IMR-90 (cell line): ENCODE measurements at regions not wholly inside any gene's neighbourhood (a gene's known extent, or its start where the extent isn't known, plus 50 kb on each side); places are given as distances from the start of the nearest gene placed in this dataset.

Experiments used
- ATAC-seq: fragments of 200-7000 bp; cut with Tn5 transposase; 2 replicates; pipeline ENCODE4 v1.9.1; 2020; ENCODE audit warnings: low read depth, mild to moderate bottlenecking, moderate library complexity
- BruUV-seq: library from RNA; stranded (reverse); fragments of 400-500 nt; replicated peaks from 2 replicates; lab custom pipeline; 2021; lab: Mats Ljungman, UMichigan
- CTCF ChIA-PET: fragments of 300-600 bp; formaldehyde crosslinking; extraction: SDS; loops from one replicate; lab custom pipeline; 2021; ENCODE audit warnings: antibody characterized with exemption; lab: Yijun Ruan, JAX
- POLR2A ChIA-PET: fragments of 300-600 bp; sonication (Branson Sonifier 250); formaldehyde crosslinking; loops from one replicate; lab custom pipeline; 2022; ENCODE audit warnings: antibody characterized with exemption; ENCODE audit not compliant: unreplicated experiment; lab: Charles Lee
- DNase-seq: peaks from one replicate; pipeline ENCODE4 v3.0.0; 2013
- H2AFZ ChIP-seq: replicated peaks from 2 replicates; pipeline ENCODE3; 2013; ENCODE audit warnings: low read length, mild to moderate bottlenecking; ENCODE audit not compliant: poor library complexity
- H2AK5ac ChIP-seq: 2 replicates; pipeline ENCODE4 v1.6.1; 2013; ENCODE audit warnings: low read depth, low read length, inconsistent platforms
- H2AK9ac ChIP-seq: replicated peaks from 2 replicates; pipeline ENCODE3; 2013; ENCODE audit warnings: mild to moderate bottlenecking, low read depth, low read length, moderate library complexity; ENCODE audit not compliant: poor library complexity
- H2BK120ac ChIP-seq: 2 replicates; pipeline ENCODE4 v1.6.1; 2013; ENCODE audit warnings: low read depth, low read length, inconsistent platforms
- H2BK15ac ChIP-seq: 3 replicates; pipeline ENCODE4 v1.6.1; 2013; ENCODE audit warnings: low read depth, low read length, inconsistent platforms
- H2BK20ac ChIP-seq: 2 replicates; pipeline ENCODE4 v1.6.1; 2013; ENCODE audit warnings: low read depth, mild to moderate bottlenecking, inconsistent platforms, low read length, moderate library complexity
- H2BK5ac ChIP-seq: 2 replicates; pipeline ENCODE4 v1.6.1; 2013; ENCODE audit warnings: mild to moderate bottlenecking, low read depth, low read length, inconsistent platforms; ENCODE audit not compliant: poor library complexity, severe bottlenecking
- H3K14ac ChIP-seq: replicated peaks from 2 replicates; pipeline ENCODE4 v1.6.1; 2013; ENCODE audit warnings: low read depth, low read length, inconsistent platforms
- H3K18ac ChIP-seq: 2 replicates; pipeline ENCODE4 v1.6.1; 2013; ENCODE audit warnings: low read depth, low read length, control low read depth
- H3K23ac ChIP-seq: 2 replicates; pipeline ENCODE4 v1.6.1; 2013; ENCODE audit warnings: low read depth, low read length, inconsistent platforms
- H3K27ac ChIP-seq: 2 replicates; pipeline ENCODE4 v1.5.1; 2013; ENCODE audit warnings: mild to moderate bottlenecking, control low read depth, low read length; ENCODE audit not compliant: insufficient read depth
- H3K27me3 ChIP-seq: 2 replicates; pipeline ENCODE4 v1.6.1; 2013; ENCODE audit warnings: low read length; ENCODE audit not compliant: control insufficient read depth, insufficient read depth
- H3K36me3 ChIP-seq: 2 replicates; pipeline ENCODE4 v1.6.1; 2013; ENCODE audit warnings: low read length, mixed read lengths; ENCODE audit not compliant: control insufficient read depth, insufficient read depth
- H3K4ac ChIP-seq: 2 replicates; pipeline ENCODE4 v1.6.1; 2013; ENCODE audit warnings: low read depth, low read length, inconsistent platforms
- H3K4me1 ChIP-seq: 2 replicates; pipeline ENCODE4 v1.6.1; 2013; ENCODE audit warnings: low read length, mixed read lengths; ENCODE audit not compliant: control insufficient read depth, insufficient read depth
- H3K4me2 ChIP-seq: 2 replicates; pipeline ENCODE4 v1.6.1; 2013; ENCODE audit warnings: low read depth, mild to moderate bottlenecking, control low read depth, low read length, moderate library complexity
- H3K4me3 ChIP-seq: 2 replicates; pipeline ENCODE4 v1.5.1; 2013; ENCODE audit warnings: low read depth, mild to moderate bottlenecking, control low read depth, low read length, moderate library complexity; ENCODE audit not compliant: insufficient read depth
- H3K56ac ChIP-seq: 2 replicates; pipeline ENCODE4 v1.6.1; 2013; ENCODE audit warnings: low read length, inconsistent platforms; ENCODE audit not compliant: insufficient read depth; ENCODE audit errors: extremely low read depth
- H3K79me1 ChIP-seq, 2 experiments: 2 replicates each; pipeline ENCODE4 v1.6.1; 2013; ENCODE audit warnings: low read length in 2 of 2, inconsistent platforms in 1 of 2, low read depth in 1 of 2
- H3K9ac ChIP-seq: 2 replicates; pipeline ENCODE4 v1.6.1; 2013; ENCODE audit warnings: low read depth, low read length, control low read depth
- H3K9me1 ChIP-seq: 2 replicates; pipeline ENCODE4 v1.6.1; 2013; ENCODE audit warnings: low read length, inconsistent platforms; ENCODE audit not compliant: insufficient read depth
- H3K9me3 ChIP-seq: 2 replicates; pipeline ENCODE4 v1.6.1; 2013; ENCODE audit warnings: low read length; ENCODE audit not compliant: control insufficient read depth, insufficient read depth
- H4K20me1 ChIP-seq: 2 replicates; pipeline ENCODE4 v1.6.1; 2013; ENCODE audit warnings: low read length, inconsistent platforms; ENCODE audit not compliant: insufficient read depth
- H4K5ac ChIP-seq: 2 replicates; pipeline ENCODE4 v1.6.1; 2013; ENCODE audit warnings: mild to moderate bottlenecking, low read depth, low read length, control low read depth
- H4K8ac ChIP-seq, 2 experiments: 2 replicates each; pipeline ENCODE4 v1.6.1; 2013; ENCODE audit warnings: low read depth in 2 of 2, low read length in 2 of 2, control low read depth in 1 of 2, inconsistent platforms in 1 of 2
- H4K91ac ChIP-seq: 2 replicates; pipeline ENCODE4 v1.6.1; 2013; ENCODE audit warnings: low read depth, low read length, inconsistent platforms; ENCODE audit not compliant: insufficient read depth
- CEBPB ChIP-seq: IDR thresholded peaks from 2 replicates; pipeline ENCODE4 v1.6.1; 2012; ENCODE audit warnings: low read depth, low read length, improper control_type of control experiment
- CHD1 ChIP-seq: IDR thresholded peaks from 2 replicates; pipeline ENCODE4 v1.6.1; 2012; ENCODE audit warnings: low read depth, low read length, improper control_type of control experiment
- FOS ChIP-seq: fragments of 150-350 bp; IDR thresholded peaks from 2 replicates; pipeline ENCODE4 v1.6.1; 2016; ENCODE audit warnings: low read depth, low read length
- MAFK ChIP-seq: IDR thresholded peaks from 2 replicates; pipeline ENCODE4 v1.6.1; 2012; ENCODE audit warnings: low read depth, low read length, improper control_type of control experiment
- NFE2L2 ChIP-seq: fragments of 150-350 bp; IDR thresholded peaks from 2 replicates; pipeline ENCODE4 v1.6.1; 2016; ENCODE audit warnings: low read depth, mild to moderate bottlenecking, low read length
- RFX5 ChIP-seq: IDR thresholded peaks from 2 replicates; pipeline ENCODE4 v1.8.0; 2012; ENCODE audit warnings: low read depth, mild to moderate bottlenecking, low read length, moderate library complexity
- WGBS, 2 experiments: methylation state at CpG; one replicate each; pipeline versions ENCODE4 v1.1.5 to v1.1.7; 2013; ENCODE audit warnings: missing lambda C conversion rate in 2 of 2; ENCODE audit not compliant: insufficient read length in 1 of 2; ENCODE audit errors: extremely low coverage in 2 of 2; 5-methylcytosine and 5-hydroxymethylcytosine counted together
- dilution Hi-C: fragments of 300-500 bp; cut with HindIII; formaldehyde crosslinking; loops from one replicate; pipeline ENCODE4 v1.14.3; 2018; ENCODE audit warnings: low sequenced_read_pairs; ENCODE audit not compliant: unreplicated experiment
- in situ Hi-C: fragments of 300-500 bp; cut with MboI; formaldehyde crosslinking; loops from 3 replicates; pipeline ENCODE4 v1.14.3; 2019; ENCODE audit warnings: low sequenced_read_pairs, inconsistent platforms, mixed read lengths
- intact Hi-C: fragments of 100-400 bp; cut with micrococcal nuclease; formaldehyde crosslinking; loops from 2 replicates; pipeline ENCODE4 v1.10.0; 2022

DNA sequence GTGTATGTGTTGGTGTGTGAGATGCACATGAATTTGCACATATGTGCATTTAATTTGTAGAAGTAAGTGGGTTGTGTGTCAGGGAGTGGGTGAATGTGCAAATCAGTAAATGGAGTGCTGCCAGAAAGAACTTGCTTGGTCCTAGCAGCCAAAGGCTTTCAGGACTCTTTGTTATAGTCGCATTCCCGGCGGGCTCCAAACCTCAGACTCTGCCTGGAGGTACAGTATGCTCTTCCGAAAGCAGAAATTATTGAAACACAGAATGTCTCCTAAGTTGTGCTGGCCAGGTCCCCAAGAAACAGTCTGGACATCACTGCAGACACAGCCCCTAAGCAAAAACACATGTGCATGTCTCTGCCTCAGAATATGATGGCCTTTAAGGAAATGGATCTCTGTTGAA is 232.4 kb downstream of the INSIG2 start:
- Histone ChIP-seq H3K9me3 (no peaks in the 10 kb centered on the region), H2BK15ac (no peak overlapping the region), H4K5ac (no peak overlapping the region), H2BK5ac (no peak overlapping the region), H3K9ac (no peak overlapping the region), H3K9me1 (no peaks in the 10 kb centered on the region), H2AFZ (no peak overlapping the region), H3K79me1 (no peaks in the 10 kb centered on the region), H3K14ac (no peak overlapping the region), H3K4me3 (no peak overlapping the region), H2AK9ac (no peak overlapping the region), H3K4me2 (no peak overlapping the region), H4K8ac (no peak overlapping the region), H3K4me1 (no peaks in the 10 kb centered on the region), H4K91ac (no peak overlapping the region), H2AK5ac (no peak overlapping the region), H4K20me1 (no peaks in the 10 kb centered on the region), H3K27me3 (no peaks in the 10 kb centered on the region; the same call in 1 of the 2 replicates), H3K18ac (no peak overlapping the region), H2BK120ac (no peak overlapping the region), H3K27ac (no peak overlapping the region), H3K4ac (no peak overlapping the region), H3K23ac (no peak overlapping the region), H3K56ac (no peak overlapping the region), H3K36me3 (no peaks in the 10 kb centered on the region), H2BK20ac (no peak overlapping the region)
- ChIA-PET POLR2A (no interaction called here), CTCF (no interaction called here)
- WGBS, 2 experiments: 30% methylated on average over 2 of the region's 4 CpGs; no CpG with 5 or more reads in 1 of the 2 experiments
- ATAC-seq (no peak), DNase-seq (no peak)
- dilution Hi-C loops (no loop called here), in situ Hi-C loops (no loop called here), intact Hi-C loops (no loop called here)
- TF ChIP-seq FOS: no peak
- TF ChIP-seq MAFK: no peak
- no peak for TF ChIP-seq NFE2L2
- TF ChIP-seq CEBPB: no peak
- no peak for TF ChIP-seq CHD1
- no peak for TF ChIP-seq RFX5
- no TSS peak for BruUV-seq
